MG63 (cell line): ENCODE measurements at regions not wholly inside any gene's neighbourhood (a gene's known extent, or its start where the extent isn't known, plus 50 kb on each side); places are given as distances from the start of the nearest gene placed in this dataset.
A peak's percentile ranks its signal among the peaks of the same experiment; 100 is the strongest.

Experiments
- DNase-seq: peaks from one replicate; pipeline ENCODE4 v3.0.0-alpha.2; 2020
- H3K27me3 ChIP-seq: fragments of 250-450 bp; sonication (Bioruptor Pico); 2 replicates; pipeline ENCODE4 v1.5.1; 2020; ENCODE audit warnings: mild to moderate bottlenecking, moderate library complexity
- H3K36me3 ChIP-seq: fragments of 250-450 bp; sonication (Bioruptor Pico); 2 replicates; pipeline ENCODE4 v1.5.1; 2020; ENCODE audit warnings: mild to moderate bottlenecking, moderate library complexity
- H3K4me3 ChIP-seq: fragments of 250-450 bp; sonication (Bioruptor Pico); 2 replicates; pipeline ENCODE4 v1.5.1; 2020; ENCODE audit warnings: mild to moderate bottlenecking, moderate library complexity
- H3K9me3 ChIP-seq: fragments of 250-450 bp; sonication (Bioruptor Pico); 2 replicates; pipeline ENCODE4 v1.5.1; 2020; ENCODE audit warnings: mild to moderate bottlenecking, moderate library complexity

- H3K36me3 ChIP-seq, result no peaks in the 10 kb centered on the region
- H3K9me3 ChIP-seq, result no peaks in the 10 kb centered on the region
- DNase-seq, result no peak
- no peaks in the 10 kb centered on the region for H3K27me3 ChIP-seq
- H3K4me3 ChIP-seq, result no peak overlapping the region
Measured at GRCh38 chr2:219944866-219945265, 317.4 kb downstream of the SLC4A3 start.

GRCh38 chr2:219946021-219946420 lies 318.6 kb downstream of the SLC4A3 start:
- no peak overlapping the region for H3K4me3 ChIP-seq
- H3K27me3 ChIP-seq, result no peaks in the 10 kb centered on the region
- H3K36me3 ChIP-seq, result no peaks in the 10 kb centered on the region
- no peak for DNase-seq
- H3K9me3 ChIP-seq, result no peaks in the 10 kb centered on the region

- Histone ChIP-seq H3K27me3 (no peaks in the 10 kb centered on the region), H3K36me3 (no peaks in the 10 kb centered on the region), H3K9me3 (no peaks in the 10 kb centered on the region), H3K4me3 (no peak overlapping the region)
- DNase-seq, result no peak
Measured at GRCh38 chr2:219946529-219946928, 319.1 kb downstream of the SLC4A3 start.

- DNase-seq, result no peak
- H3K27me3 ChIP-seq, result no peaks in the 10 kb centered on the region
- no peaks in the 10 kb centered on the region for H3K9me3 ChIP-seq
- no peaks in the 10 kb centered on the region for H3K36me3 ChIP-seq
- no peak overlapping the region for H3K4me3 ChIP-seq
Measured at GRCh38 chr2:219947575-219947974, 320.1 kb downstream of the SLC4A3 start.

GRCh38 chr2:219949053-219949452 lies 321.6 kb downstream of the SLC4A3 start:
- H3K4me3 ChIP-seq, result no peak overlapping the region

GRCh38 chr2:219951099-219951498 lies 323.7 kb downstream of the SLC4A3 start:
- DNase-seq, result no peak
- Histone ChIP-seq H3K4me3 (no peak overlapping the region), H3K9me3 (no peaks in the 10 kb centered on the region), H3K27me3 (no peaks in the 10 kb centered on the region), H3K36me3 (no peaks in the 10 kb centered on the region)

More at GRCh38 chr2:219949053-219949452, 321.6 kb downstream of the SLC4A3 start:
- Histone ChIP-seq H3K36me3 (no peaks in the 10 kb centered on the region), H3K9me3 (no peaks in the 10 kb centered on the region), H3K27me3 (no peaks in the 10 kb centered on the region)
- DNase-seq, result no peak

GRCh38 chr2:219954331-219954730 lies 326.9 kb downstream of the SLC4A3 start:
- Histone ChIP-seq H3K36me3 (no peaks in the 10 kb centered on the region), H3K9me3 (no peaks in the 10 kb centered on the region; the same call in 1 of the 2 replicates), H3K27me3 (no peaks in the 10 kb centered on the region), H3K4me3 (no peak overlapping the region)
- no peak for DNase-seq

- Histone ChIP-seq H3K9me3 (no peaks in the 10 kb centered on the region; the same call in 1 of the 2 replicates), H3K4me3 (no peak overlapping the region), H3K36me3 (no peaks in the 10 kb centered on the region), H3K27me3 (no peaks in the 10 kb centered on the region)
- DNase-seq, result no peak
Measured at GRCh38 chr2:219957820-219958219, 330.4 kb downstream of the SLC4A3 start.

GRCh38 chr2:219958941-219959340 lies 331.5 kb downstream of the SLC4A3 start:
- Histone ChIP-seq H3K9me3 (no peaks in the 10 kb centered on the region; the same call in 1 of the 2 replicates), H3K36me3 (no peaks in the 10 kb centered on the region), H3K27me3 (no peaks in the 10 kb centered on the region), H3K4me3 (no peak overlapping the region)
- DNase-seq, result no peak

GRCh38 chr2:219959471-219959870 lies 332.0 kb downstream of the SLC4A3 start:
- DNase-seq, result no peak
- H3K9me3 ChIP-seq, result no peaks in the 10 kb centered on the region; the same call in 1 of the 2 replicates

GRCh38 chr2:219961947-219962498 lies 334.6 kb downstream of the SLC4A3 start:
- H3K4me3 ChIP-seq, result no peak overlapping the region
- no peaks in the 10 kb centered on the region; the same call in 1 of the 2 replicates for H3K9me3 ChIP-seq
- H3K27me3 ChIP-seq, result no peaks in the 10 kb centered on the region
- no peak for DNase-seq
- no peaks in the 10 kb centered on the region for H3K36me3 ChIP-seq

More at GRCh38 chr2:219959471-219959870, 332.0 kb downstream of the SLC4A3 start:
- no peaks in the 10 kb centered on the region for H3K36me3 ChIP-seq
- no peaks in the 10 kb centered on the region for H3K27me3 ChIP-seq
- no peak overlapping the region for H3K4me3 ChIP-seq

- Histone ChIP-seq H3K9me3 (no peaks in the 10 kb centered on the region), H3K4me3 (no peak overlapping the region), H3K27me3 (no peaks in the 10 kb centered on the region), H3K36me3 (no peaks in the 10 kb centered on the region)
- no peak for DNase-seq
Measured at GRCh38 chr2:219962801-219963200, 335.4 kb downstream of the SLC4A3 start.

- Histone ChIP-seq H3K36me3 (no peaks in the 10 kb centered on the region), H3K27me3 (no peaks in the 10 kb centered on the region), H3K4me3 (no peak overlapping the region), H3K9me3 (no peaks in the 10 kb centered on the region)
- DNase-seq, result no peak
Measured at GRCh38 chr2:219965287-219966194, 338.1 kb downstream of the SLC4A3 start.

- no peak for DNase-seq
- no peak overlapping the region for H3K4me3 ChIP-seq
- H3K27me3 ChIP-seq, result no peaks in the 10 kb centered on the region
- H3K36me3 ChIP-seq, result no peaks in the 10 kb centered on the region
- H3K9me3 ChIP-seq, result no peaks in the 10 kb centered on the region
Measured at GRCh38 chr2:219967247-219968245, 340.1 kb downstream of the SLC4A3 start.

- Histone ChIP-seq H3K36me3 (no peaks in the 10 kb centered on the region), H3K27me3 (no peaks in the 10 kb centered on the region), H3K4me3 (no peak overlapping the region), H3K9me3 (no peaks in the 10 kb centered on the region)
- DNase-seq, result peak; percentile 70
Measured at GRCh38 chr2:219968685-219969345, 341.4 kb downstream of the SLC4A3 start.

GRCh38 chr2:219969508-219969907 lies 342.1 kb downstream of the SLC4A3 start:
- no peak overlapping the region for H3K4me3 ChIP-seq
- no peaks in the 10 kb centered on the region for H3K36me3 ChIP-seq
- no peaks in the 10 kb centered on the region for H3K27me3 ChIP-seq
- no peak for DNase-seq
- no peaks in the 10 kb centered on the region for H3K9me3 ChIP-seq
